ENCODE measurements at regions not wholly inside any gene's neighbourhood (a gene's known extent, or its start where the extent isn't known, plus 50 kb on each side); places are given as distances from the start of the nearest gene placed in this dataset.

DNA sequence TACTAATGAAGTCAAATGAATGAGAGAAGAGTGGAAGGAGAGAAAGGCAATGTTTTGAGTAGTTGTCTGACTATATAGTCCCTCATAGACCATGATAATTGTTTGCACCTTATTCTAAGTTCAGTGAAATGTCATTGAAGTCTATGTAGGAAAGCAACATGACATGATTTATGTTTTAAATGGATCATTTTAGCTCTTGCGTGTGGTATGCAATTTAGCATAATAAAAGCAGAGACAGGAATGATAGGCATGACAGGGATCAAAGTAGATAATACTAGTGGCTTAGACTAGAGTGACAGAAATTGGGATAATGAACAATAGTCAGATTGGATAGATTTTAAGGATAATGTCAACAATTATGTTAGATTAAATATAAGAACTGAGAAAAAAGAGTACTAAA, 132.5 kb downstream of the PYDC2 start:
- TF ChIP-seq POLR2AphosphoS5 (IDR thresholded peaks at IDR 0.05; ENCODE audit: low read depth, low read length) (no peak), POLR2A (IDR thresholded peaks at IDR 0.05; ENCODE audit: low read depth, low read length) (no peak), TAF1 (IDR thresholded peaks at IDR 0.05; ENCODE audit: borderline replicate concordance, low read depth, low read length) (no peak)

Data from GM12892 (cell line).